ENCODE measurements at regions not wholly inside any gene's neighbourhood (a gene's known extent, or its start where the extent isn't known, plus 50 kb on each side); places are given as distances from the start of the nearest gene placed in this dataset.

GRCh38 chr12:19834592-19834991, 395.3 kb downstream of the AEBP2 start:
- DNase-seq: no peak

- no peak for DNase-seq
Measured at GRCh38 chr12:19836056-19836455, 396.8 kb downstream of the AEBP2 start.

DNA sequence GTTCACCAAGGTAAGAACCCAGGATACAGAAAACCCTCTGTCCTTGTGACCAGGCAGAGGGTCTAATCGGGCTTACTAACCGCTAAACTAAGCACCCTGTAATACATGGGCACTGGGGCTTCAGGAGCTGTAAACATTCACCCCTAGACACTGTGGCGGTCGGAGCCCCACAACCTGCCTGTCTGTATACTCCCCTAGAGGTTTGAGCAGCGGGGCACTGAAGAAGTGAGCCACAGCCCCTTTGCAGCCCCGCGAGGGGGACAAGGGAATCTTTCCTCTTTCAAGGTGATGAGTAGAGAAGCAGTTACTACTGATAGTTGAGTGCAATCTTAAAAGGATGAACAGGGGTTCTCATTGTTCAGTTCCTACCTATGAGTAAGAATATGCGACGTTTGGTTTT, 397.2 kb downstream of the AEBP2 start:
- DNase-seq: no peak

DNA sequence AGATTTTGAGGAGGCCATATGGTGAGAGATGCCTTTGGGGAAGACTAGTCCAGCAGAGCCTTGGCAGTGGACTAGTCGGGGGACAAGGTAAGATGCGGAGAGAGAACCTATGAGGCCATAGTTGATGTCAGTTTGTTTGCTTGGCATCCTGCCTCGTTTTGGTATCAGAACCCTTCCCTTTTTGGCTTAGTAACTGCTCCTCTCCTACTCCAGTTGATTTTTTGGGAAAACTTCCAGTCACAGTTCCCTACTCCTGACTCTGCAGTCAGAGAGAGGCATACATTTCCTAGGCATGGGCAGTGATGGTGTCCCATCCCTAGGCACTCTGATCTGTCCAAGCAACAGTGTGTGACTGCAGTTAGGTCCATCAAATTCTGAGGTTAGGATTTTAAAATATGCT, 398.3 kb downstream of the AEBP2 start:
- no peak for DNase-seq

DNA sequence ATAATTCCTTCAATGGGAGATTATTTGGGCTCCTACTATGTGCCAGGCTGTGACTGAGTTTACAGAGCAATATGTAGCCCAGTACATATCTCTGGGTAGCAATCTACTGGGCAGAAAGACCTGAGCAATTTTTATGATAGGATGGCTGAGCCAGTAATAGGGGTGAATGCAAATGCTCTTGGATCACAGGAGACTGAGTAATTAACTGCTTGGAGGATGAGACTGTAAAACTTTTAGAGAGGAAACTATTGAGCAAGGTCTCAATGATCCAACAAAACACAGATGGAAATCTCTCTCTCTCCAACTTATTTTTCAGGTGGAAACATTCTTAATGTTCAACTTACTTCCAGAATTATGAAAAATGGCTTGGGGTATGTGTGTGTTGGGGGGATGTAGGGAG, 402.2 kb downstream of the AEBP2 start:
- no peak for DNase-seq

DNA sequence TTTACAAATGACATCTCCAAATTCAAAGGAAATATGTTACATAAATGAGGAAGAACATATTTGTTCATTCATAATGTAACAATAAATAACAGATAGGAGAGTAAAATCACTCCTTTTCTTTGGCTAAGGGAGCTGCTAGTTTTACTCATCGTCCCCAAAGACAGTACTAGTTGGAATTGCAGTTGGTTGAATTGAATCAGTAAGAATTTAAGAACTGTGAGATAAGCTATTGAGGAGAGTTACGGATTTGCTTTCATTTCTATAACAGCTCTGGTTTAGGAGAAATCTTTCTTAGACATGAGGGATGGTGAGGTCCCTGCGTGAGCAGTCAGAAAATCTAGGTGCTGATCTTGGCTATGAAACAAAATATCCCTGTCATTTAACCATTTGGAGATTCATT, 402.8 kb downstream of the AEBP2 start:
- no peak for DNase-seq

DNA sequence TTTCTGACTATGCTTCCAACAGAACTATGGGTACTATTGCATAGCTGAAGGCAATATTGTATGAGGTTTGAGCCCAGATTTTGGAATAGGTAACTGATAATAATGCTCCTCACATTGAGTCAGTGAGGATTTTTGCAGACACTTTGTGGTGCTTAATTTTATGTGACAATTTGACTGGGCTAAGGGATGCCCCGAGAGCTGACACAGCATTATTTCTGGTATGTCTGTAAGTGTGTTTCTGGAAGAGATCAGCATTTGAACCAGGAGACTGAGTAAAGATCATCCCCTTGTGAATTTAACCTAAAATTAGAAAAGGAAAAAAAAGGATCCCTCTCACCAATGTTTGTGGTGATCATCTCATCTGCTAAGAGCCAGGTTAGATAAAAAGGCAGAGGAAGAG, 404.9 kb downstream of the AEBP2 start:
- DNase-seq: no peak

GRCh38 chr12:19846574-19846973, 407.3 kb downstream of the AEBP2 start:
- DNase-seq: no peak

DNA sequence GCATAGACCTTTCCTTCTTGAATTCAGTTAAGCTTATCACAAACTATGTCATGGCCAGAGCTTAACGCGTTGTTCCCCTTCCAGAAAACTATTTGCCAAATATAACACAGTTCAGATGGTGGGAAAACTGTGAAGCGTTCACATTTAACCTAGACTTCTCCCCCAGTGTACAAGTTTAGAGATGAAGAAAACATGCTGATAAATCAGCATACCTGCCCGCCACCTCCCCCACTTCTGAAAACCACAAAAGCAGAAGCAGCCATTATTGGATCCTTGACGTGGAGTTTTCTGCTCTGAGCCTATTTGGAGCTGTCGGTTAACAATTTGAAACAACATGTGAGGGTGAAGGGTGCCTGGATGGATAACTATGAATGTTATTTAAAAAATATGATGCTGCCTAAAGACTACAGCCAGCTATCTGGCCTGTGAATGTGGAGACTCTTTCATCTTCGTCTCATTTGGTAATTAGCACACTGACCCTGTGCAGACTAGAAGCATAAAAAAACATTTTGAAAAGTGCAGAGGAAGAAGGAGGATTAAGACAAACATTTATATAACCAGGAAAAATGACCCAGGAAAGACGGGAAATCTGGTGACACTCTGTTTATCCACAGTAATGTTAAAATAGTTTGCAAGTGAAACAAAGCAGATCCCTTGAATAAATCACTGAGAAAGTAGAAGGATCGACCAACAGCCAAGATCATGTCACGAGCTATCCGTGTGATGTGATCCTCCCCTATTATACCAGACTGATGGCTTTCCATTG, 408.2 kb downstream of the AEBP2 start:
- DNase-seq: no peak

DNA sequence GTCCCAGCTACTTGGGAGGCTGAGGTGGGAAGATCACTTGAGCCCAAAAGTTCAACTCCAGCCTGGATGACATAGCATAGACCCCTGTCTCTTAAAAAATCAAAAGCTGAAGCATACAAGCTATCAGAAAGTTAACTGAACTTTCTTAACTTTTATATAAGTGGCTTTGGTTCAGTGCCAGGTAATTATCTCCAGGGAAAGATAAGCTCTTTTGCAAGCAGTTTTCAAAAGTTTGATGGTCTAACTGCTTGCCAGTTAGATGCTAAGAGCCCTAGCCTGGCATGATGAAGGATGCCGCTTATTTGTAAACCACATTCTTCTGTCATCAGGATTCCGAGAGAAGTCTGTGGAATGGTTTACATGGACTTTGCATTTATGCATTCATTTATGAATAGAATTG, 409.1 kb downstream of the AEBP2 start:
- DNase-seq: no peak

GRCh38 chr12:19849208-19849607, 409.9 kb downstream of the AEBP2 start:
- no peak for DNase-seq

DNA sequence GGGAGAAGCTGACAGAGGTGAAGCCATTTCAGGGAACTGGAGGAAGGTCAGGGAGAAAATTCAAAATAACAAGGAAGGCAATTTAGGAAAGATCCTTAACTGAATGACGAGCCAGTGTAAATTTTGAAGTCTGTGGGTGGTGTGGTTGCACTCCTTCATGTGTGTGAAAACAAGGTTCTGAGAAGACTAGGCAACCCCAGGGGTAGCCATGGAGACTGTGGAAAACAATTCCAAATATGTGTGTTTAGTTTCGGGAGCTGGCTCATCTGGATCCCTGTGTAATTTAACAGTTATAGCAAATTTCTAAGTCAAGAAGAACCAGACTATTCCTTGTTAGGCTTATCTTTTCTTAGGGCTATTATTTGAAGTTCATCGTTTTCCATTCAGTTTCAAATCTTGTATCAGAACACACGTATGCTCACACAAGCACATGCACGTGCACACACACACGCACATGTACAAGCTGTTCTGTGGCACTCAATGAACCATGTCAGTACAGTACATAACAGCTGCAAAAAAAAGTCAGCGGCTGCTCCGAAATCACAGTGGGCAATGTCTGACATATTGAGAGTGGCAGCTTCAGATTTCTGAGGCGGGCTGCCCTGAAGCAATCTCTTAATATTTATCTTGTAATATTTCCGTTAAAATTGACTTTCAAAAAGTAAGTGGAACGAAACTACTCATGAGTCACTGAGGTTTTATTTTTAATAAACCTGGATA, 411.2 kb downstream of the AEBP2 start:
- DNase-seq: no peak

DNA sequence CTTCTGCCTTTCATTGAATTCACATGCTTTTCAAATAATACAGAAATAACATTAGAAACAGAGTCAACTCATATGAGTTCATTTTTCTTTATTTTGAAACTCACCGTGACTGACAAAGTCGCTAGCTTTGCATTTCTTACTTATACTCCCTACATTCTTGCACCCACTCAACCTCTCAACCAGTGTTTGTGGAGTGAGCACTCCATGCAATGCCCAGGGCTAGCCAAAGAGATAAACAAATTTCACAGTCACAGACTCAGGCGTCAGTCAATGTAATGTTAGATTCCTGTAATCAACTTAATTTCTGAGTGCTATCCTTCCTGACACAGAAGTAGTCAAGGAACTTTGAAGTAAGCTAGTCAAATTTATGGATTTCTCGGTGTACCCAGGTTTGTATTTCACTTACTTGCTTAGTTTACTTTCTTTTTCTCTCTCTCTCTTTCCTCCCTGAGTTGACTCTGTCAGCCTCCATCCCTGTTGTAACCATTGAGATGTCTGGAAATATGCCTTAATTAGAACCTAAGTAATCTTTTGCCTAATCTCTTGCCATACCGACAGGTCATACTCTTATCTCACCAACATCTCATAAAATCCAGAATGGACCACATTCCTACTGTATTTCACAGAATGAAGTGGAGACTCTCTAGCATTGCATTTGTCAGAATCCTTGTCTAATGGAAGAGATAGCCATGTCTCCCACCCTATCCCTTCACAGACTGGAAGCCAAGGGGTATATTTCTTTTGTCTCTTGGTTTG, 413.0 kb downstream of the AEBP2 start:
- DNase-seq: no peak

DNA sequence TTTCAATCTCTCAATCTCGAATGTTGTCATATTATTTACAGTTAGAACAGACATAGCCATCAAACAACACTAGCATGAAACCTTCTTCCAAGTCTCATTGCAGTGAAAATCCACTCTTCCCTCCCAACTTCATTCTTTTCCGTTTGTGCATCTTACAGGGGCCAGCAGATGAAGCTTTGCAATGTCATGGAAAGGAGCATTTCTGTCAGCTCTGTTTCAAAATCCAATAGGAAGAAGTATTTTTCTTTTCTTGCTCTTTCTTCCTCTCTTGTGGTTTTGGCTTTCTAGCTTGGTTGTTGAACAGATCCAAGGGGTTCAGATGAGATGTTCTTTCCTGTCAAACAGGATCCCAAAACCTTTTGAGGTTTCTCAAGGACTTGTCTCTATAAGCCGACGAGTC, 416.6 kb downstream of the AEBP2 start:
- no peak for DNase-seq

DNA sequence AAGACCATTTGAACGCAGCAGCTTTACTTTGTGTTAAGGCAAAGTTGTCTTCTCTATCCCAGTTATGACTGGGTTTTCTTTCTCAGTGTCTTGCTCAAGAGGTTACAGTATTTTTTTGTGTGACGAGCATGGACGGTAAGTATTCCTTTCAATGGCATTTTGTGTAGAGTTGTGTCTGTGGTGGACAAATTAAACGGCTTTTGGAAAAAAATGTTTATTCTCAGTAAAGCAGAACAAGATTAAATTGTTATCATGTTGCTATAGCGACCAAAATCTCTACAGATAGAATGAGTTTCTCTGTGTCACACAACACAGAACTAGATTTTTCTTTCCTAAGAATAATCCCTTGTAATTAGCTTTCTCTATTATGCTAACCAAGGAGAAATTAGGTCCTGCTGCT, 417.1 kb downstream of the AEBP2 start:
- no peak for DNase-seq

- DNase-seq: no peak
Measured at GRCh38 chr12:19857204-19857603, 417.9 kb downstream of the AEBP2 start.

DNA sequence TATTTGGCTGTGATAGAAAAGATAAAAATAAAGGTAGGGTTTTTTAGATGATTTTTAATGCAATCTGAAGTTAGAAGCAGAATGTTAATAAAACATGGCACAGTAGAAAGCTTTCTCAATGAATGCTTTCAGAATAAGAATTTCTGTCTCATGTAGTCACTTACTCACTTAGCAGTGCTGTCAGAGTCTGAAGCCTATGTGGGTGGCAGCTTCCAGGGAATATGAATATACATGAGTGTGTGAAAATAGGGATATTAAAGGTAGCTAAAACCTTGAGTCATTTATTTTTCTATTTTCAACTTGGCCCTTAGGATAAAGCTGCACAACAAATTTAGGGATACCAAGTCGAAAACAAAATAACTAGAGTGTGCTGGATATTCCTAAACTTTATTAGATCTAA, 427.9 kb downstream of the AEBP2 start:
- DNase-seq: no peak

DNA sequence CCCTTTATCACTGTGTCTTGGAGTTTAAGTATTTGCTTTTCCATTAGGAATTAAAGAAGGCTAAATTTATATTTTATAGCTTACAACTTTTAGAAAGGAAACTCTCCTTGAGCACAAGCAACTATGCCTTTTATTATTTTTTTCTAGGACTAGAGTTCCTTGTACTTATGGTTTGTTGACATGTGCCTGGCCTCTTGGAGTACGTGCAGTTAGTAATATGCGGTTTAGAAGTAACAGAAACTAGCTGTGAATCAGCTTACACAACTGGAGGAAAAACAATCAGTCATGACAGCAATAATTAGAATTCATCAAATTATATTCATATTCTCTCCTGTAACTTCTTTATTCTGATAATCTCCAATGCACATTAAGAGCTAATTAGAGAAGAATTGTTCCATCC, 428.7 kb downstream of the AEBP2 start:
- no peak for DNase-seq

DNA sequence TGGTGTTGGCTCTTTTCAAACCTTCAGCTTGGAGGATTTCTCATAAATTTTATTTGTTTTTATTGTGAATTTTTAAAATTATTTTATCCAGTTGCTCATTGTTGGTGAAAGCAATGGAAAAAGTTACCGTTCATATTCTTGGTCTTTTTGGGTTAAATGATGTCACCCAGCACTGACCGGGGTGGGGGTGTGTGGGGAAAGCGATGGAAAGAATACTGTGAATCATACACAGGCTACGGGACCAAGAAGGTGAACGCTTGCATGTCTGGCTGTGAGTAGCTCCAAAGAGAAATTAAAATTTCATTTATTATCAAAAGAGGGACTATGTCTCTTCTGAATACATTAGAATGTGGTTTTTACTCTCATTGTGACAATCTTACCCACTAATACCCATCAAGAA, 430.1 kb downstream of the AEBP2 start:
- no peak for DNase-seq

DNA sequence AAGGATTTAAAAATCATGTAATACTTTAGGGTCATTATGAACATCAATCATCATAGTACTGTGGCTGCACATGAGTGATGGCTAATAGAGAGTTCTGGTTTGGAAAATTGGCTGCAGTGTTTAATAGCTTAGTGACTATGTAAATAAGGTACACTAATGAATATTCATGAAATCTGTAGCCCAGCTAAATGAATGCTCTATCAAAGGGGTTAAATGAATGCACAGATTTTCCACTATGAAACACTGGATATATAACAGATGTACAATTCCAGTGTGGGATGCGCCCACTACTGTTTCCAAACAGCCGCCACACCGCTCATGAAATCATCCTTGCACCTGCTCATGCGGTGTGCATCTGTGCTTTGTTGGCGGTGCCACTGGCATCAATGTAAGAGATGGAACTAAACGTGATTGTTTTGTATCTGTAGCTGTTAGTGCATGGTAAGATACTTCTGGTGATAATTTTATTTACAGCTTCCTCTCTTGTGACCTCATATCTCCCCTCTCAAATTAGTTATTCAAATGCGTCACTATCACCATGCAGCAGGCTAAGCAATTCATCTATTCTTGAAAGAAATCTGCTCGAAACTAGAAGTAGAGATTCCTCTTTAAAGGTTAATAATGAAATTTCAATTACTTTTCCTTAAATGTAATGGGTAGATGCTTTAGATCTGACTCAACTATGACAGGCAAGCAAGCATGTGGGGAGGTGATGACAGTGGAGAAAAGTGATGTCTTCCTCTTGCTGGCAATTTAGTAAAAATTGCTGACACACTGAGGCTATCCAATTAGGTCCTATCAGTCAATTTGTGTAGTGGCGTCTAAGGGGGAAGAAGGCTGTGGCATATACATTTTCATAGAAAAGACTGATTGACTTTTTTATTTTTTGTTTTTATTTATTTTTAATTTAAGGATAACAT, 433.6 kb downstream of the AEBP2 start:
- DNase-seq: no peak

GRCh38 chr12:19880076-19880475, 440.8 kb downstream of the AEBP2 start:
- no peak for DNase-seq

DNA sequence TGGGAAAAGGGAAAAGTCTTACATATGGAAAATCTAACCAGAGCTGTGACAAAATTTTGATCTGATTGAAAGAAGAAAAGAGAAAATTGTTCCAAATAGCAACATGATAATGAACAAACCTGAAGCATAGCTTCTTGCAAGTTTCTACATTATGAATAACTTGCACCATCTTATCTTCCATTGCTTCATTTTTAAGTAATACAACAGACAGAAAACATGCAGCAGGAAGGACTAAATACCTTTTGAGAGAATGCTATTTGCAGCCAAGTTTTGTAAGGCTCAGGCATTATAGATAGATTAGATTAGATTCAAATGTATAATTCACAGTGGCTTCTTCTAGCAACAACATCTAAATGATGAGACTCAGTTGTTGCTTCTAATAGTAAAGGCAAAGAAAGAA, 441.4 kb downstream of the AEBP2 start:
- no peak for DNase-seq

DNA sequence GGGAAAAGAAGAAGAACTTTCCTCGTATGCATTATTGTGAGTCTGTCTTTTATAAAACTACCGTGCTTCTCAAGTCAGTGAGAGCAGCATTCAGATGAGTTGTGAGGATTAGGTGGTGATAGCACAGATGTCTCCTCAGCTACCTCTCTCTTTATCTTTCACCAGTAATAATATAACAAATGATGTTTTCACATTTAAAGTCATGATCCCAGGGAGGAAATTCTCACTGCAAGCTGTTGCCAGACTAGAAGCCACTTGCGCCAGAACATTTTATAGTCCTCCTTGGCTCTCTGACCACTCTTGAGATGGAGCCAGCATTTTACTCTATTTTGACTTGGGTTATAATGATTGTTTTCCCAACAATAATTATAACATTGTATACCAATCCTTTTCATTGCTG, 443.1 kb downstream of the AEBP2 start:
- no peak for DNase-seq

Measured in NCI-H1048 (cell line).